IMR-90 (cell line): ENCODE measurements at regions not wholly inside any gene's neighbourhood (a gene's known extent, or its start where the extent isn't known, plus 50 kb on each side); places are given as distances from the start of the nearest gene placed in this dataset.

ENCODE experiments used
- ATAC-seq: fragments of 200-7000 bp; cut with Tn5 transposase; 2 replicates; pipeline ENCODE4 v1.9.1; 2020; ENCODE audit warnings: low read depth, mild to moderate bottlenecking, moderate library complexity
- BruUV-seq: library from RNA; stranded (reverse); fragments of 400-500 nt; replicated peaks from 2 replicates; lab custom pipeline; 2021; lab: Mats Ljungman, UMichigan
- CTCF ChIA-PET: fragments of 300-600 bp; formaldehyde crosslinking; extraction: SDS; loops from one replicate; lab custom pipeline; 2021; ENCODE audit warnings: antibody characterized with exemption; lab: Yijun Ruan, JAX
- POLR2A ChIA-PET: fragments of 300-600 bp; sonication (Branson Sonifier 250); formaldehyde crosslinking; loops from one replicate; lab custom pipeline; 2022; ENCODE audit warnings: antibody characterized with exemption; ENCODE audit not compliant: unreplicated experiment; lab: Charles Lee
- DNase-seq: peaks from one replicate; pipeline ENCODE4 v3.0.0; 2013
- H2AFZ ChIP-seq: replicated peaks from 2 replicates; pipeline ENCODE3; 2013; ENCODE audit warnings: low read length, mild to moderate bottlenecking; ENCODE audit not compliant: poor library complexity
- H2AK5ac ChIP-seq: 2 replicates; pipeline ENCODE4 v1.6.1; 2013; ENCODE audit warnings: low read depth, low read length, inconsistent platforms
- H2AK9ac ChIP-seq: replicated peaks from 2 replicates; pipeline ENCODE3; 2013; ENCODE audit warnings: mild to moderate bottlenecking, low read depth, low read length, moderate library complexity; ENCODE audit not compliant: poor library complexity
- H2BK120ac ChIP-seq: 2 replicates; pipeline ENCODE4 v1.6.1; 2013; ENCODE audit warnings: low read depth, low read length, inconsistent platforms
- H2BK15ac ChIP-seq: 3 replicates; pipeline ENCODE4 v1.6.1; 2013; ENCODE audit warnings: low read depth, low read length, inconsistent platforms
- H2BK20ac ChIP-seq: 2 replicates; pipeline ENCODE4 v1.6.1; 2013; ENCODE audit warnings: low read depth, mild to moderate bottlenecking, inconsistent platforms, low read length, moderate library complexity
- H2BK5ac ChIP-seq: 2 replicates; pipeline ENCODE4 v1.6.1; 2013; ENCODE audit warnings: mild to moderate bottlenecking, low read depth, low read length, inconsistent platforms; ENCODE audit not compliant: poor library complexity, severe bottlenecking
- H3K14ac ChIP-seq: replicated peaks from 2 replicates; pipeline ENCODE4 v1.6.1; 2013; ENCODE audit warnings: low read depth, low read length, inconsistent platforms
- H3K18ac ChIP-seq: 2 replicates; pipeline ENCODE4 v1.6.1; 2013; ENCODE audit warnings: low read depth, low read length, control low read depth
- H3K23ac ChIP-seq: 2 replicates; pipeline ENCODE4 v1.6.1; 2013; ENCODE audit warnings: low read depth, low read length, inconsistent platforms
- H3K27ac ChIP-seq: 2 replicates; pipeline ENCODE4 v1.5.1; 2013; ENCODE audit warnings: mild to moderate bottlenecking, control low read depth, low read length; ENCODE audit not compliant: insufficient read depth
- H3K27me3 ChIP-seq: 2 replicates; pipeline ENCODE4 v1.6.1; 2013; ENCODE audit warnings: low read length; ENCODE audit not compliant: control insufficient read depth, insufficient read depth
- H3K36me3 ChIP-seq: 2 replicates; pipeline ENCODE4 v1.6.1; 2013; ENCODE audit warnings: low read length, mixed read lengths; ENCODE audit not compliant: control insufficient read depth, insufficient read depth
- H3K4ac ChIP-seq: 2 replicates; pipeline ENCODE4 v1.6.1; 2013; ENCODE audit warnings: low read depth, low read length, inconsistent platforms
- H3K4me1 ChIP-seq: 2 replicates; pipeline ENCODE4 v1.6.1; 2013; ENCODE audit warnings: low read length, mixed read lengths; ENCODE audit not compliant: control insufficient read depth, insufficient read depth
- H3K4me2 ChIP-seq: 2 replicates; pipeline ENCODE4 v1.6.1; 2013; ENCODE audit warnings: low read depth, mild to moderate bottlenecking, control low read depth, low read length, moderate library complexity
- H3K4me3 ChIP-seq: 2 replicates; pipeline ENCODE4 v1.5.1; 2013; ENCODE audit warnings: low read depth, mild to moderate bottlenecking, control low read depth, low read length, moderate library complexity; ENCODE audit not compliant: insufficient read depth
- H3K56ac ChIP-seq: 2 replicates; pipeline ENCODE4 v1.6.1; 2013; ENCODE audit warnings: low read length, inconsistent platforms; ENCODE audit not compliant: insufficient read depth; ENCODE audit errors: extremely low read depth
- H3K79me1 ChIP-seq, 2 experiments: 2 replicates each; pipeline ENCODE4 v1.6.1; 2013; ENCODE audit warnings: low read length in 2 of 2, inconsistent platforms in 1 of 2, low read depth in 1 of 2
- H3K9ac ChIP-seq: 2 replicates; pipeline ENCODE4 v1.6.1; 2013; ENCODE audit warnings: low read depth, low read length, control low read depth
- H3K9me1 ChIP-seq: 2 replicates; pipeline ENCODE4 v1.6.1; 2013; ENCODE audit warnings: low read length, inconsistent platforms; ENCODE audit not compliant: insufficient read depth
- H3K9me3 ChIP-seq: 2 replicates; pipeline ENCODE4 v1.6.1; 2013; ENCODE audit warnings: low read length; ENCODE audit not compliant: control insufficient read depth, insufficient read depth
- H4K20me1 ChIP-seq: 2 replicates; pipeline ENCODE4 v1.6.1; 2013; ENCODE audit warnings: low read length, inconsistent platforms; ENCODE audit not compliant: insufficient read depth
- H4K5ac ChIP-seq: 2 replicates; pipeline ENCODE4 v1.6.1; 2013; ENCODE audit warnings: mild to moderate bottlenecking, low read depth, low read length, control low read depth
- H4K8ac ChIP-seq, 2 experiments: 2 replicates each; pipeline ENCODE4 v1.6.1; 2013; ENCODE audit warnings: low read depth in 2 of 2, low read length in 2 of 2, control low read depth in 1 of 2, inconsistent platforms in 1 of 2
- H4K91ac ChIP-seq: 2 replicates; pipeline ENCODE4 v1.6.1; 2013; ENCODE audit warnings: low read depth, low read length, inconsistent platforms; ENCODE audit not compliant: insufficient read depth
- BHLHE40 ChIP-seq: fragments of 150-350 bp; IDR thresholded peaks from 2 replicates; pipeline ENCODE4 v1.6.1; 2016; ENCODE audit warnings: mild to moderate bottlenecking, low read depth, low read length
- CEBPB ChIP-seq: IDR thresholded peaks from 2 replicates; pipeline ENCODE4 v1.6.1; 2012; ENCODE audit warnings: low read depth, low read length, improper control_type of control experiment
- CHD1 ChIP-seq: IDR thresholded peaks from 2 replicates; pipeline ENCODE4 v1.6.1; 2012; ENCODE audit warnings: low read depth, low read length, improper control_type of control experiment
- FOS ChIP-seq: fragments of 150-350 bp; IDR thresholded peaks from 2 replicates; pipeline ENCODE4 v1.6.1; 2016; ENCODE audit warnings: low read depth, low read length
- MAFK ChIP-seq: IDR thresholded peaks from 2 replicates; pipeline ENCODE4 v1.6.1; 2012; ENCODE audit warnings: low read depth, low read length, improper control_type of control experiment
- MAZ ChIP-seq: IDR thresholded peaks from 2 replicates; pipeline ENCODE4 v1.6.1; 2012; ENCODE audit warnings: low read depth, mild to moderate bottlenecking, low read length, improper control_type of control experiment, moderate library complexity, borderline replicate concordance
- MXI1 ChIP-seq: IDR thresholded peaks from 2 replicates; pipeline ENCODE4 v1.6.1; 2012; ENCODE audit warnings: low read depth, mild to moderate bottlenecking, low read length, moderate library complexity, borderline replicate concordance
- NFE2L2 ChIP-seq: fragments of 150-350 bp; IDR thresholded peaks from 2 replicates; pipeline ENCODE4 v1.6.1; 2016; ENCODE audit warnings: low read depth, mild to moderate bottlenecking, low read length
- POLR2A ChIP-seq: IDR thresholded peaks from 2 replicates; pipeline ENCODE4 v1.6.1; 2012; ENCODE audit warnings: mild to moderate bottlenecking, low read depth, low read length
- RAD21 ChIP-seq: IDR thresholded peaks from 2 replicates; pipeline ENCODE4 v1.6.1; 2012; ENCODE audit warnings: low read length, improper control_type of control experiment
- RCOR1 ChIP-seq: IDR thresholded peaks from 2 replicates; pipeline ENCODE4 v1.6.1; 2012; ENCODE audit warnings: mild to moderate bottlenecking, low read length, improper control_type of control experiment; ENCODE audit not compliant: insufficient replicate concordance
- RFX5 ChIP-seq: IDR thresholded peaks from 2 replicates; pipeline ENCODE4 v1.8.0; 2012; ENCODE audit warnings: low read depth, mild to moderate bottlenecking, low read length, moderate library complexity
- SMC3 ChIP-seq: fragments of 150-350 bp; IDR thresholded peaks from 2 replicates; pipeline ENCODE4 v1.6.1; 2016; ENCODE audit warnings: low read depth, mild to moderate bottlenecking, antibody characterized with exemption, low read length, moderate library complexity
- WGBS, 2 experiments: methylation state at CpG; one replicate each; pipeline versions ENCODE4 v1.1.5 to v1.1.7; 2013; ENCODE audit warnings: missing lambda C conversion rate in 2 of 2; ENCODE audit not compliant: insufficient read length in 1 of 2; ENCODE audit errors: extremely low coverage in 2 of 2; 5-methylcytosine and 5-hydroxymethylcytosine counted together
- dilution Hi-C: fragments of 300-500 bp; cut with HindIII; formaldehyde crosslinking; loops from one replicate; pipeline ENCODE4 v1.14.3; 2018; ENCODE audit warnings: low sequenced_read_pairs; ENCODE audit not compliant: unreplicated experiment
- in situ Hi-C: fragments of 300-500 bp; cut with MboI; formaldehyde crosslinking; loops from 3 replicates; pipeline ENCODE4 v1.14.3; 2019; ENCODE audit warnings: low sequenced_read_pairs, inconsistent platforms, mixed read lengths
- intact Hi-C: fragments of 100-400 bp; cut with micrococcal nuclease; formaldehyde crosslinking; loops from 2 replicates; pipeline ENCODE4 v1.10.0; 2022
- TF ChIP-seq, protein P1 (sequence below): conservative IDR thresholded peaks from 2 replicates; pipeline ENCODE4 v1.5.1; 2012; ENCODE audit warnings: mild to moderate bottlenecking, low read depth, low read length, improper control_type of control experiment
- TF ChIP-seq, protein P2 (sequence below): fragments of 150-350 bp; IDR thresholded peaks from 2 replicates; pipeline ENCODE4 v1.6.1; 2017; ENCODE audit warnings: mild to moderate bottlenecking, antibody characterized with exemption, low read length, low read depth
- TF ChIP-seq, protein P3 (sequence below): fragments of 150-350 bp; IDR thresholded peaks from 2 replicates; pipeline ENCODE4 v1.6.1; 2016; ENCODE audit warnings: low read depth, mild to moderate bottlenecking, low read length, moderate library complexity, borderline replicate concordance

DNA sequence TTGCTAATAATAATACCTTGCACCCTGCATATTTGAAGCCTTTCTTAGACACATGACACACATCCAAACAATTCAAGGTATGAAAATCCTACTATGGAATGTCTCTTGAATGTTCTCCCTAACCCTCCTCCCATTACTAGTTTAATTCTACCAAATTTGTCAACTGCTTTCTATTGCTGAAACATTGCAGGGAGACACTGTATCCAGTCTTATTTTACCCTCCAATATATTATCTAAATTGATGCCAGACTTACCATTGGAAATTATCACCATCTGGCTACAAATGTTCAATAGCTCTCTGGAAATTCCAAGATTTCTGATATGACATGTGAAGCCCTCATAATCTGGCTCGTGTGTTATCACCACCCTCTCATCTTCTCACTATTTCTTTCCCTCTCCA, 1027.3 kb upstream of the CITED2 start:
- H4K20me1 ChIP-seq: no peaks in the 10 kb centered on the region
- H3K23ac ChIP-seq: no peak overlapping the region
- no peaks in the 10 kb centered on the region for H3K27me3 ChIP-seq
- peak overlapping the region; percentile 12; the same call in 1 of the 2 replicates for H3K4ac ChIP-seq
- CTCF ChIA-PET: no interaction called here
- H3K9me3 ChIP-seq: peaks cover 3% of the 10 kb centered on the region; the same call in 1 of the 2 replicates
- H3K79me1 ChIP-seq: no peaks in the 10 kb centered on the region
- peak overlapping the region; percentile 64 for H2BK5ac ChIP-seq
- H3K14ac ChIP-seq: peak overlapping the region; percentile 5; the same call in 1 of the 2 replicates
- BruUV-seq: no TSS peak
- no peak overlapping the region for H2AK9ac ChIP-seq
- H4K8ac ChIP-seq: peak overlapping the region in 1 of 2 experiments; percentile 37; a peak in 2 of 4 replicates
- H3K56ac ChIP-seq: 0 out of 2 replicates have a peak overlapping the region, but pooled peaks have one; percentile 40
- no peak overlapping the region for H3K9ac ChIP-seq
- POLR2A ChIA-PET: no interaction called here
- peak overlapping the region; percentile 78; the same call in 1 of the 2 replicates for H3K18ac ChIP-seq
- dilution Hi-C loops: no loop called here
- DNase-seq (peak; percentile 41), ATAC-seq (peak; percentile 64)
- peak overlapping the region; percentile 66 for H2BK20ac ChIP-seq
- no peak overlapping the region for H2AK5ac ChIP-seq
- H2AFZ ChIP-seq: no peak overlapping the region
- no peaks in the 10 kb centered on the region for H3K36me3 ChIP-seq
- intact Hi-C loops: no loop called here
- peak overlapping the region; percentile 60; the same call in 1 of the 2 replicates for H4K5ac ChIP-seq
- H3K27ac ChIP-seq: no peak overlapping the region
- H4K91ac ChIP-seq: peak overlapping the region; percentile 13; the same call in 1 of the 2 replicates
- in situ Hi-C loops: no loop called here
- WGBS, 2 experiments: no CpG with 5 or more reads among the region's 1 CpG
- no peaks in the 10 kb centered on the region for H3K9me1 ChIP-seq
- H2BK120ac ChIP-seq: peak overlapping the region; percentile 75; the same call in 1 of the 2 replicates
- TF ChIP-seq, protein P1, sequence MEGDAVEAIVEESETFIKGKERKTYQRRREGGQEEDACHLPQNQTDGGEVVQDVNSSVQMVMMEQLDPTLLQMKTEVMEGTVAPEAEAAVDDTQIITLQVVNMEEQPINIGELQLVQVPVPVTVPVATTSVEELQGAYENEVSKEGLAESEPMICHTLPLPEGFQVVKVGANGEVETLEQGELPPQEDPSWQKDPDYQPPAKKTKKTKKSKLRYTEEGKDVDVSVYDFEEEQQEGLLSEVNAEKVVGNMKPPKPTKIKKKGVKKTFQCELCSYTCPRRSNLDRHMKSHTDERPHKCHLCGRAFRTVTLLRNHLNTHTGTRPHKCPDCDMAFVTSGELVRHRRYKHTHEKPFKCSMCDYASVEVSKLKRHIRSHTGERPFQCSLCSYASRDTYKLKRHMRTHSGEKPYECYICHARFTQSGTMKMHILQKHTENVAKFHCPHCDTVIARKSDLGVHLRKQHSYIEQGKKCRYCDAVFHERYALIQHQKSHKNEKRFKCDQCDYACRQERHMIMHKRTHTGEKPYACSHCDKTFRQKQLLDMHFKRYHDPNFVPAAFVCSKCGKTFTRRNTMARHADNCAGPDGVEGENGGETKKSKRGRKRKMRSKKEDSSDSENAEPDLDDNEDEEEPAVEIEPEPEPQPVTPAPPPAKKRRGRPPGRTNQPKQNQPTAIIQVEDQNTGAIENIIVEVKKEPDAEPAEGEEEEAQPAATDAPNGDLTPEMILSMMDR: no peak
- TF ChIP-seq RAD21 (no peak), MAZ (no peak), CHD1 (no peak), MXI1 (no peak), SMC3 (no peak), FOS (no peak), RCOR1 (no peak), MAFK (no peak), CEBPB (no peak), POLR2A (no peak), RFX5 (no peak), BHLHE40 (no peak), NFE2L2 (no peak)
- TF ChIP-seq, protein P2, sequence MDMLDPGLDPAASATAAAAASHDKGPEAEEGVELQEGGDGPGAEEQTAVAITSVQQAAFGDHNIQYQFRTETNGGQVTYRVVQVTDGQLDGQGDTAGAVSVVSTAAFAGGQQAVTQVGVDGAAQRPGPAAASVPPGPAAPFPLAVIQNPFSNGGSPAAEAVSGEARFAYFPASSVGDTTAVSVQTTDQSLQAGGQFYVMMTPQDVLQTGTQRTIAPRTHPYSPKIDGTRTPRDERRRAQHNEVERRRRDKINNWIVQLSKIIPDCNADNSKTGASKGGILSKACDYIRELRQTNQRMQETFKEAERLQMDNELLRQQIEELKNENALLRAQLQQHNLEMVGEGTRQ: no peak
- TF ChIP-seq, protein P3, sequence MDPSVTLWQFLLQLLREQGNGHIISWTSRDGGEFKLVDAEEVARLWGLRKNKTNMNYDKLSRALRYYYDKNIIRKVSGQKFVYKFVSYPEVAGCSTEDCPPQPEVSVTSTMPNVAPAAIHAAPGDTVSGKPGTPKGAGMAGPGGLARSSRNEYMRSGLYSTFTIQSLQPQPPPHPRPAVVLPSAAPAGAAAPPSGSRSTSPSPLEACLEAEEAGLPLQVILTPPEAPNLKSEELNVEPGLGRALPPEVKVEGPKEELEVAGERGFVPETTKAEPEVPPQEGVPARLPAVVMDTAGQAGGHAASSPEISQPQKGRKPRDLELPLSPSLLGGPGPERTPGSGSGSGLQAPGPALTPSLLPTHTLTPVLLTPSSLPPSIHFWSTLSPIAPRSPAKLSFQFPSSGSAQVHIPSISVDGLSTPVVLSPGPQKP: no peak
- peak overlapping the region; percentile 25; the same call in 1 of the 2 replicates for H3K4me2 ChIP-seq
- H3K4me1 ChIP-seq: peaks cover 2% of the 10 kb centered on the region; the same call in 1 of the 2 replicates
- peak overlapping the region; percentile 29; the same call in 1 of the 3 replicates for H2BK15ac ChIP-seq
- no peak overlapping the region for H3K4me3 ChIP-seq
